CD14-positive monocyte (primary cell): ENCODE measurements at regions not wholly inside any gene's neighbourhood (a gene's known extent, or its start where the extent isn't known, plus 50 kb on each side); places are given as distances from the start of the nearest gene placed in this dataset.
"Not testable (repeated sequence)": the region's sequence is repeated elsewhere in the genome, so short reads cannot be mapped to it uniquely, and the experiment has no call there.

Experiments
- DNase-seq, 3 donors: peaks; one replicate each; pipeline ENCODE4 v3.0.0-alpha.2; 2011 to 2022
- H2AFZ ChIP-seq: 2 replicates; pipeline ENCODE4 v1.6.0; 2012; ENCODE audit warnings: mild to moderate bottlenecking, low read depth, low read length, inconsistent platforms; ENCODE audit not compliant: insufficient read depth, poor library complexity, severe bottlenecking
- H3K27ac ChIP-seq, 2 donors: 1 replicate in 1 of 2; 2 replicates in 1 of 2; pipeline ENCODE4 v1.5.1; 2012 to 2013; ENCODE audit warnings: low read length in 2 of 2, control low read depth in 1 of 2, inconsistent platforms in 1 of 2, low read depth in 1 of 2, mild to moderate bottlenecking in 1 of 2
- H3K27me3 ChIP-seq, 2 donors: one replicate each; pipeline versions ENCODE4 v1.6.0 to v1.6.1; 2011 to 2013; ENCODE audit warnings: low read length in 2 of 2; ENCODE audit not compliant: control insufficient read depth in 2 of 2, insufficient read depth in 2 of 2
- H3K36me3 ChIP-seq, 2 donors: replicated peaks in 1 of 2; 1 replicate in 1 of 2; 2 replicates in 1 of 2; pipeline versions ENCODE4 v1.5.1 to v1.6.1; 2012 to 2013; ENCODE audit warnings: low read length in 2 of 2, control low read depth in 1 of 2, inconsistent platforms in 1 of 2, mild to moderate bottlenecking in 1 of 2; ENCODE audit not compliant: insufficient read depth in 2 of 2, control insufficient read depth in 1 of 2
- H3K4me1 ChIP-seq, 2 donors: 1 replicate in 1 of 2; 2 replicates in 1 of 2; pipeline versions ENCODE4 v1.5.1 to v1.6.1; 2012 to 2013; ENCODE audit warnings: low read length in 2 of 2, control low read depth in 1 of 2, inconsistent platforms in 1 of 2, mild to moderate bottlenecking in 1 of 2, moderate library complexity in 1 of 2; ENCODE audit not compliant: insufficient read depth in 2 of 2, control insufficient read depth in 1 of 2
- H3K4me2 ChIP-seq: replicated peaks from 2 replicates; pipeline ENCODE3; 2012; ENCODE audit warnings: low read length, moderate library complexity, mild to moderate bottlenecking; ENCODE audit not compliant: poor library complexity, severe bottlenecking; ENCODE audit errors: extremely low read depth
- H3K4me3 ChIP-seq, 3 experiments: fragments of 200-600 bp in 1 of 3; sonication (generic) in 1 of 3; replicated peaks in 1 of 3; 1 replicate in 2 of 3; 2 replicates in 1 of 3; pipeline ENCODE4 v1.5.1; 2011 to 2013; ENCODE audit warnings: low read length in 3 of 3, mild to moderate bottlenecking in 3 of 3, control low read depth in 2 of 3, low read depth in 2 of 3, inconsistent platforms in 1 of 3, moderate library complexity in 1 of 3
- H3K79me2 ChIP-seq: 2 replicates; pipeline ENCODE4 v1.6.0; 2012; ENCODE audit warnings: mild to moderate bottlenecking, control low read depth, inconsistent platforms, low read length, moderate library complexity; ENCODE audit not compliant: insufficient read depth
- H3K9ac ChIP-seq: 2 replicates; pipeline ENCODE4 v1.6.0; 2017; ENCODE audit warnings: low read length, mild to moderate bottlenecking; ENCODE audit not compliant: insufficient read depth, poor library complexity, severe bottlenecking
- H3K9me3 ChIP-seq, 2 donors: replicated peaks in 1 of 2; 1 replicate in 1 of 2; 2 replicates in 1 of 2; pipeline versions ENCODE4 v1.5.1 to v1.6.1; 2012 to 2013; ENCODE audit warnings: low read length in 2 of 2, control low read depth in 1 of 2; ENCODE audit not compliant: control insufficient read depth in 1 of 2, insufficient read depth in 1 of 2
- H4K20me1 ChIP-seq: 2 replicates; pipeline ENCODE4 v1.6.0; 2012; ENCODE audit warnings: mild to moderate bottlenecking, low read length, control low read depth, moderate library complexity; ENCODE audit not compliant: insufficient read depth
- H3K27ac Mint-ChIP-seq, 7 donors: one replicate each; pipeline ENCODE4 v1.8.0; 2020; ENCODE audit warnings: mild to moderate bottlenecking in 7 of 7, mixed read lengths in 7 of 7, moderate library complexity in 6 of 7, inconsistent platforms in 2 of 7
- H3K27me3 Mint-ChIP-seq, 3 donors: one replicate each; pipeline ENCODE4 v1.8.0; 2021 to 2022; ENCODE audit warnings: low read depth in 3 of 3, mild to moderate bottlenecking in 3 of 3, mixed read lengths in 3 of 3, moderate library complexity in 3 of 3, inconsistent platforms in 1 of 3
- H3K36me3 Mint-ChIP-seq, 2 donors: one replicate each; pipeline ENCODE4 v1.8.0; 2020; ENCODE audit warnings: mixed read lengths in 2 of 2, inconsistent platforms in 1 of 2, mild to moderate bottlenecking in 1 of 2
- H3K4me1 Mint-ChIP-seq: one replicate; pipeline ENCODE4 v1.8.0; 2020; ENCODE audit warnings: mild to moderate bottlenecking, mixed read lengths
- H3K4me3 Mint-ChIP-seq, 2 donors: one replicate each; pipeline ENCODE4 v1.8.0; 2020; ENCODE audit warnings: mild to moderate bottlenecking in 2 of 2, mixed read lengths in 2 of 2, moderate library complexity in 1 of 2
- H3K9me3 Mint-ChIP-seq, 7 donors: one replicate each; pipeline ENCODE4 v1.8.0; 2020 to 2022; ENCODE audit warnings: mixed read lengths in 7 of 7, mild to moderate bottlenecking in 6 of 7, moderate library complexity in 6 of 7, inconsistent platforms in 2 of 7
- CTCF ChIP-seq: fragments of 200-600 bp; IDR thresholded peaks from one replicate; pipeline ENCODE4 v1.8.0; 2022; ENCODE audit warnings: antibody characterized with exemption, mild to moderate bottlenecking
- WGBS: methylation state at CpG from one replicate; pipeline ENCODE4 v1.1.5; 2013; ENCODE audit warnings: missing lambda C conversion rate; ENCODE audit not compliant: insufficient coverage; 5-methylcytosine and 5-hydroxymethylcytosine counted together
- intact Hi-C, 2 donors: fragments of 100-400 bp; cut with micrococcal nuclease; formaldehyde crosslinking; loops; one replicate each; pipeline versions ENCODE4 v1.15.0 to v1.15.1; 2023

DNA sequence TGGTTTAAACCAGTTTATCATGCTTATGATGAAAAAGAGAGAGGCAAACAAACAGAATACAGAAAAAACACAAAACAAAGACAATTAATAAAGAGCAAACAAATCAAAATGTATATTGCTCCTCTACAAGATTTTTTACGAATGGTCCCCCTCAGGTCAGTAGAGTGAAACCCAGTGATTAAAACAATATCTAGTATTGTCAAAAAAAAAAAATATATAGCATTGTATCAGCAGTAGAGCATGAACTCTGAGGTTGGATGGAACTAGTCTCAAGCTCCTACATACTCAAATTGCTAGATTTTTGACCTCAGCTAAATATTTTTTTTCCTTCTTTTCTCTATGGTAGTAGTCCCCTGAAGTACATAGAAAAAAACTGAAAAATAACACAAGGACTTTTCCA, 290.3 kb upstream of the LUZP2 start:
- Histone ChIP-seq H3K27ac (no peak overlapping the region), H3K4me1 (no peaks in the 10 kb centered on the region), H3K79me2 (no peaks in the 10 kb centered on the region), H3K27me3 (no peaks in the 10 kb centered on the region), H3K4me2 (no peak overlapping the region), H3K4me3 (no peak overlapping the region), H3K9ac (no peak overlapping the region), H3K36me3 (no peaks in the 10 kb centered on the region), H4K20me1 (no peaks in the 10 kb centered on the region), H3K9me3 (no peaks in the 10 kb centered on the region), H2AFZ (no peak overlapping the region)
- Mint-ChIP-seq H3K27ac (no peak overlapping the region), H3K36me3 (no peaks in the 10 kb centered on the region), H3K4me1 (no peaks in the 10 kb centered on the region), H3K27me3 (peaks cover 0 to 3% (median 0%) of the 10 kb centered on the region in 3 donors), H3K9me3 (peaks cover 0 to 3% (median 2%) of the 10 kb centered on the region in 7 donors), H3K4me3 (no peak overlapping the region)
- TF ChIP-seq CTCF, result no peak
- WGBS, result no CpG with 5 or more reads among the region's 1 CpG
- no peak for DNase-seq
- intact Hi-C loops, result no loop called here

GRCh38 chr11:24216488-24216887, 280.4 kb upstream of the LUZP2 start:
- H3K4me3 Mint-ChIP-seq, result no peak overlapping the region

GRCh38 chr11:24217319-24217718, 279.5 kb upstream of the LUZP2 start:
- H3K4me1 Mint-ChIP-seq, H3K27me3 ChIP-seq, H3K4me3 ChIP-seq, H3K27ac ChIP-seq, H3K79me2 ChIP-seq, H3K27ac Mint-ChIP-seq, H3K4me3 Mint-ChIP-seq, H4K20me1 ChIP-seq, H2AFZ ChIP-seq, H3K27me3 Mint-ChIP-seq, intact Hi-C loops, DNase-seq, H3K9me3 Mint-ChIP-seq, H3K4me1 ChIP-seq, H3K36me3 Mint-ChIP-seq, H3K4me2 ChIP-seq, H3K9ac ChIP-seq, H3K36me3 ChIP-seq: not testable (repeated sequence)
- 90% methylated on average over 10 of the region's 11 CpGs for WGBS
- H3K9me3 ChIP-seq, result peaks cover 6 to 12% of the 10 kb centered on the region in 2 donors

More at GRCh38 chr11:24216488-24216887, 280.4 kb upstream of the LUZP2 start:
- Histone ChIP-seq H3K27ac (no peak overlapping the region), H3K4me1 (no peaks in the 10 kb centered on the region), H2AFZ (no peak overlapping the region), H3K36me3 (no peaks in the 10 kb centered on the region), H4K20me1 (no peaks in the 10 kb centered on the region), H3K79me2 (no peaks in the 10 kb centered on the region), H3K9ac (no peak overlapping the region), H3K4me3 (no peak overlapping the region), H3K27me3 (no peaks in the 10 kb centered on the region), H3K4me2 (no peak overlapping the region), H3K9me3 (peaks cover 9 to 14% of the 10 kb centered on the region in 2 donors)
- Mint-ChIP-seq H3K4me1 (no peaks in the 10 kb centered on the region), H3K27ac (no peak overlapping the region), H3K9me3 (peaks cover 0 to 7% (median 4%) of the 10 kb centered on the region in 7 donors), H3K27me3 (no peaks in the 10 kb centered on the region), H3K36me3 (no peaks in the 10 kb centered on the region)
- TF ChIP-seq CTCF, result no peak
- intact Hi-C loops, result no loop called here
- DNase-seq, result no peak
- no CpG with 5 or more reads among the region's 1 CpG for WGBS
